Right kidney (tissue), 1 donor: ENCODE measurements at regions not wholly inside any gene's neighbourhood (a gene's known extent, or its start where the extent isn't known, plus 50 kb on each side); places are given as distances from the start of the nearest gene placed in this dataset.

Experiments used
- DNase-seq: peaks from one replicate; pipeline ENCODE4 v3.0.0-alpha.2; 2016

GRCh38 chr2:120455390-120455789 lies 109.5 kb downstream of the INHBB start:
- no peak for DNase-seq

GRCh38 chr2:120456867-120457266 lies 110.9 kb downstream of the INHBB start:
- no peak for DNase-seq

- DNase-seq, result no peak
These were observed 114.6 kb downstream of the INHBB start for GRCh38 chr2:120460511-120460910.

- no peak for DNase-seq
These were observed 115.2 kb downstream of the INHBB start for GRCh38 chr2:120461092-120461491.

- DNase-seq, result no peak
These were observed 115.9 kb downstream of the INHBB start for GRCh38 chr2:120461546-120462537.

GRCh38 chr2:120463527-120463926 lies 117.6 kb downstream of the INHBB start:
- DNase-seq, result no peak

GRCh38 chr2:120463996-120464395 lies 118.1 kb downstream of the INHBB start:
- no peak for DNase-seq

- no peak for DNase-seq
These were observed 118.6 kb downstream of the INHBB start for GRCh38 chr2:120464448-120464931.

- no peak for DNase-seq
These were observed 119.2 kb downstream of the INHBB start for GRCh38 chr2:120465012-120465700.

GRCh38 chr2:120465701-120465988 lies 119.7 kb downstream of the INHBB start:
- DNase-seq, result no peak

GRCh38 chr2:120465989-120466703 lies 120.2 kb downstream of the INHBB start:
- DNase-seq, result peak; percentile 45

- DNase-seq, result no peak
These were observed 120.7 kb downstream of the INHBB start for GRCh38 chr2:120466704-120467054.

GRCh38 chr2:120468136-120468535 lies 122.2 kb downstream of the INHBB start:
- DNase-seq, result no peak

GRCh38 chr2:120469426-120469825 lies 123.5 kb downstream of the INHBB start:
- DNase-seq, result no peak

GRCh38 chr2:120470041-120470965 lies 124.4 kb downstream of the INHBB start:
- no peak for DNase-seq

GRCh38 chr2:120471166-120471565 lies 125.2 kb downstream of the INHBB start:
- no peak for DNase-seq

- DNase-seq, result no peak
These were observed 126.1 kb downstream of the INHBB start for GRCh38 chr2:120472031-120472430.

GRCh38 chr2:120472891-120473309 lies 127.0 kb downstream of the INHBB start:
- DNase-seq, result no peak

- no peak for DNase-seq
These were observed 127.8 kb downstream of the INHBB start for GRCh38 chr2:120473522-120474271.

GRCh38 chr2:120474486-120474885 lies 128.6 kb downstream of the INHBB start:
- no peak for DNase-seq

GRCh38 chr2:120476141-120476540 lies 130.2 kb downstream of the INHBB start:
- no peak for DNase-seq
